T-helper 1 cell treated with Interleukin-12 subunit alpha and Interleukin-12 subunit beta and Interleukin-4 antibody, amounts not matched to agents 30 ng/mL and 1 ng/mL, for 36 hours (primary cell): ENCODE measurements at regions not wholly inside any gene's neighbourhood (a gene's known extent, or its start where the extent isn't known, plus 50 kb on each side); places are given as distances from the start of the nearest gene placed in this dataset.

Source experiments
- intact Hi-C: fragments of 100-400 bp; cut with micrococcal nuclease; formaldehyde crosslinking; loops from one replicate; pipeline ENCODE4 v1.15.1; 2024

GRCh38 chr14:42665083-42665482 lies 1058.4 kb downstream of the LRFN5 start:
- intact Hi-C loops: no loop called here

GRCh38 chr14:42664190-42664589 lies 1057.5 kb downstream of the LRFN5 start:
- intact Hi-C loops: no loop called here

- intact Hi-C loops: no loop called here
Measured at GRCh38 chr14:42654707-42655106, 1048.0 kb downstream of the LRFN5 start.

GRCh38 chr14:42642787-42643186 lies 1036.1 kb downstream of the LRFN5 start:
- intact Hi-C loops: no loop called here

GRCh38 chr14:42633504-42634095 lies 1026.9 kb downstream of the LRFN5 start:
- intact Hi-C loops: no loop called here

- intact Hi-C loops: no loop called here
Measured at GRCh38 chr14:42629553-42629952, 1022.9 kb downstream of the LRFN5 start.

GRCh38 chr14:42628602-42629001 lies 1021.9 kb downstream of the LRFN5 start:
- intact Hi-C loops: no loop called here

GRCh38 chr14:42626986-42627385 lies 1020.3 kb downstream of the LRFN5 start:
- intact Hi-C loops: no loop called here

GRCh38 chr14:42624980-42625761 lies 1018.5 kb downstream of the LRFN5 start:
- intact Hi-C loops: no loop called here

- intact Hi-C loops: no loop called here
Measured at GRCh38 chr14:42617005-42617404, 1010.3 kb downstream of the LRFN5 start.

- intact Hi-C loops: no loop called here
Measured at GRCh38 chr14:42606839-42607238, 1000.2 kb downstream of the LRFN5 start.

- intact Hi-C loops: no loop called here
Measured at GRCh38 chr14:42602336-42602845, 995.7 kb downstream of the LRFN5 start.

GRCh38 chr14:42572032-42572431 lies 965.4 kb downstream of the LRFN5 start:
- intact Hi-C loops: no loop called here

GRCh38 chr14:42569227-42569626 lies 962.6 kb downstream of the LRFN5 start:
- intact Hi-C loops: no loop called here

GRCh38 chr14:42565556-42565955 lies 958.9 kb downstream of the LRFN5 start:
- intact Hi-C loops: no loop called here

- intact Hi-C loops: no loop called here
Measured at GRCh38 chr14:42563313-42563712, 956.6 kb downstream of the LRFN5 start.

- intact Hi-C loops: no loop called here
Measured at GRCh38 chr14:42556551-42556950, 949.9 kb downstream of the LRFN5 start.

GRCh38 chr14:42555365-42555764 lies 948.7 kb downstream of the LRFN5 start:
- intact Hi-C loops: no loop called here

GRCh38 chr14:42554091-42554490 lies 947.4 kb downstream of the LRFN5 start:
- intact Hi-C loops: no loop called here

GRCh38 chr14:42550310-42550709 lies 943.6 kb downstream of the LRFN5 start:
- intact Hi-C loops: no loop called here

- intact Hi-C loops: no loop called here
Measured at GRCh38 chr14:42548349-42548748, 941.7 kb downstream of the LRFN5 start.

- intact Hi-C loops: no loop called here
Measured at GRCh38 chr14:42545636-42546035, 939.0 kb downstream of the LRFN5 start.

- intact Hi-C loops: no loop called here
Measured at GRCh38 chr14:42541535-42542001, 934.9 kb downstream of the LRFN5 start.
